T-helper 9 cell (primary cell): ENCODE measurements at regions not wholly inside any gene's neighbourhood (a gene's known extent, or its start where the extent isn't known, plus 50 kb on each side); places are given as distances from the start of the nearest gene placed in this dataset.

ENCODE experiments used
- DNase-seq: peaks from one replicate; pipeline ENCODE4 v3.0.0-alpha.2; 2020

DNA sequence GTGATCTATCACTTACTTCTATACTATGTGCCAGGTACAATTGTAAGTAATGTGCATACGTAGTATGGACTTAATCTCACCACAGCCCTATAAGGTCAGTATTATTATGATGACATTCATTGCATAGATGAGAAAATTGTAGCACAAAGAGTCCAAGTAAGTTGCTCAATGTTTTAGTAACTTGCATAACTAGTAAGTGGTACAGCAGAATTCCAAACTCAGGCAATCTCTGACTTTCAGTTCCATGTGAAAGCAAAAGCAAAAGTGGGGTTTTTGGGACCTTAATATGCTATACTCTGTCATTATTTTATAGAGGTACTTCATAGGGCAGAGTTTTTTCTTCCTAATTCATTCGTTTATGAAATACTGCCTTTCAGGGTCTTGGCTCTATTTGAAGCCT, 188.8 kb upstream of the VEGFC start:
- DNase-seq = no peak

DNA sequence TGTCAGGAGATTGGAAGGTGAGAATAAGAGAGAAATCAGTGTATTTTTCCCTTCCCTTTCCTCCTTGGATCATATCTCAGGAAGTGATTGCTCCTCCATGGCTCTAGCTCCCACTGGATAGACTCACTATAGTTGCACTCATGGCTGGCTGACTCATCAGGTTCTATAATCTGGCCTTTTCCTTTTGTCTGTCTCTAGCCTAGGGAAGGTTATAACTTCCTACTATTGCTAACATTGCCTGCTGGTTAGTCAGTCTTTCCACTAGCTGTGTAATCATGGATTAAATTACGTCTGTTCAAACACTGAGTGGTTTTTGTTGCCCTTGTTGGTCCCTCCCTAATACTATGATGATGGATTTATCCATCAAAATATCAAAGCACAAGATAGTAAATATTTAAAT, 195.5 kb upstream of the VEGFC start:
- DNase-seq = no peak

DNA sequence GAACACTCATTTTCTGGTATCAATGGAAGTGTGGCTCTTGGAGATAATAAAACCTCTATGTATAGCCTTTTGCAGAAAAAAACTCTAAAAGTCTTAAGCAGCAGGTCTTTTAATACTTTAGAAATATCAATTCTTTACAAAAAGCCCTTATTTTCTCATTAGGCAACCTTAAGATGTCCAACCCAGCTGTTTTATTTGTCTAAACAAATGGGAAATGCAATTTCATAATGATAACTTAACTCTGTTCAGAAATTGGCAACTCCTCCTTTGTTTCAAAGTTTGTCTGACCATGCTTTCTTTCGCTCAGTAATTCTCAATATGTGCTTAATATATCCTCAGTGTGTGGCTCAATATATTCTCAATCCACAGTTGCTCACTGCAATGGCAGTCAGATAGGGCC, 196.5 kb upstream of the VEGFC start:
- DNase-seq = no peak

DNA sequence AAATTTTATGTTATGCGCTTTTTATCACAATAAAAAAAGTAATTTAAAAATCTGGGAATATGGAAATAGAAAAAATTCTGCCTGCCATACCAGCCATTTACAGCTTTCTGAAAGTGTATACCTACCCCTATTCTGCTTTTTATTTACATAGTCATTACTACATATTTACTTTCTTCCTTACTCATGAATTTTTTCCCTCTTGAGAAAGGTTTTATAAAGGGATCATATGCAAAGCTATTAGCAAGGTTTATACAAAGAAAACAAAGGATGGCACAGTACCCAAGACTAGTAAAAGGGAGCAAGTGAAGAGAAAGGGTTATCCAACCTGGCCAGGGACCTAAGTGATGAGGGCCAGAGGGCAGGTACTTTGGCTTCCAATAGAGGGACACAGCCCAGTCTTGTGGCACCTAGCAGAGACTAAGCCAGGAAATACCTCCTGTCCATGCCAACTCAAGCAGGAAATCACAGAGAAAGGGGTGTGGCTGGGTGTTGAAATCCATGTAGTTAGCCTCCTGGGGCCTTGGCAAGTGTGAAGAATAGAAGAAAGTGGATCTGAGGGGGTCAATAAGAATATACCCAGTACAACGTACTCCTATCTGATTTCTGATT, 207.3 kb upstream of the VEGFC start:
- no peak for DNase-seq

DNA sequence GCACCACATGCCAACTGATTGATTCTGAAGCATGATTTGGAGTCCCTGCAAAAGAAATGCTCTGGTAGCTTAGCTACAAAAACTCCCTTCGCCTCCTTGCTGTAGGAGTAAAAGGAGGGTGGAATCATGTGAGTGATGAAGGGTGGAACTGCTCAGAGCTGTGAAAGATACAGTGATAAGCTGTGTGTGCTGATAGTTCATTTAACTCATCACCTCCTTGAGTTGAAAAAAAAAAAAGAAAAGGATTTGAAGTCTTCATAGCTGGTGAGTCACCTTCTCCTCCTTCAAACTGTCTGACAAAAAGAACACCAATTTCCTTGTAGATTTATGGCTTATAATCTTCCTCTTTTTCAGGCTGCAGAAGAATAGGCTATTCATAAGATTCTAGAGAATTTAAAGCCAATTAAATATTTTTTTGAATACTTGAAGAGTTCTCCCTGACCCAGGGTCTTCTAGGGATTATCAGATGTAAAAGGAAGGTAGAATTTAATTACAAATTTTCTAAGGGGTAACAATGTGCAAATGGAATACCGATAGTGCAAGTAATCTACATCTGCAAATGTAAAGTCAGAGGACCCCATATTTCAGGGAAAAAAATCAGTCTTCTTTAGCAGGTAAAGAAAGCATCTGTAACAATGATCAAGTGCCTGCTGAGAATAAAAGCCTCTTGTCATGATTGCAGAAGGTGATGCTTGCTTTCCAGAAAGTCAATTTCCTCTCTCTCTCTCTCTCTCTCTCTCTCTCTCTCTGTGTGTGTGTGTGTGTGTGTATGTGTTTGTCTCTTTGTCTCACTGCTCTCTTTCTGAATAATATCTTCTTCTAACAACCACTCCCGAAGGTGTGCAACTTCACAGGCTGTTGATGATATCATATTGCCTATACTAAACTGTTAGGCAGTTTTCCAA, 208.8 kb upstream of the VEGFC start:
- DNase-seq = no peak

DNA sequence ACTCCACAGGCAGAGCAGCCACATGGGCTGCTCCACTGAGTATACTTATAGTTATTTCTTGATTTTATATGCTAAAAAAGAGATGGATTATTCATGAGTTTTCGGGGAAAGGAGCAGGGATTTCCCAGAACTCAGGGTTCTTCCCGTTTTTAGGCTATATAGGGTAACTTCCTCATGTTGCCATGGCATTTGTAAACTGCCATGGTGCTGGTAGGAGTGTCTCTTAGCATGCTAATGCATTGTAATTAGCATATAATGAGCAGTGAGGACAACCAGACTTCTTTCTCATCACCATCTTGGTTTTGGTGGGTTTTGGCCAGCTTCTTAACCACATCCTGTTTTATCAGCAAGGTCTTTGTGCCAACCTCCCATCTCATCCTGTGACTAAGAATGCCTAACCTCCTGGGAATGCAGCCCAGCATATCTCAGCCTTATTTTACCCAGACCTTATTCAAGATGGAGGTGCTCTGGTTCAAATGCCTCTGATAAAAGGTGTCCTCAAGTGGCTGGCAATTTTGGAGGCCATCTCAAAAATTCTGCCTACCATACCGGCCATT, 213.0 kb upstream of the VEGFC start:
- DNase-seq = no peak

DNA sequence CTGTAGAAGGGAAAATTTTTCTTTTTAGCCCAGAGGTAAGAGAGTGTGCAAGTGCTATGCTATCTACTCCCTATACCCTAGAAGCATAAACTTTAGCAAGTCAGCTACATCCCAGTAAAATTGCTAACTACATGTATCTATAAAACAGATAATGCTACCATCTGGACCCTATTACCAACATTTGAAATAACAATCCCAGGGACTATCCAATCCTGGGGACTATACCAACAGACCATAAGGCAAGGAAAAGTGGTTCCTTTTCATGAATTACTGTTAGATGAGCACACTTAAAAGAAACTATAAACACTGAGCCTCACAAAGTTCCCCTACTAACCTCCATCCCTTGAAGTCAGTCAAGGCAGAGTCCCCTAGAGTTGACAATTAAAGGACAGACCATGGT, 213.6 kb upstream of the VEGFC start:
- no peak for DNase-seq

DNA sequence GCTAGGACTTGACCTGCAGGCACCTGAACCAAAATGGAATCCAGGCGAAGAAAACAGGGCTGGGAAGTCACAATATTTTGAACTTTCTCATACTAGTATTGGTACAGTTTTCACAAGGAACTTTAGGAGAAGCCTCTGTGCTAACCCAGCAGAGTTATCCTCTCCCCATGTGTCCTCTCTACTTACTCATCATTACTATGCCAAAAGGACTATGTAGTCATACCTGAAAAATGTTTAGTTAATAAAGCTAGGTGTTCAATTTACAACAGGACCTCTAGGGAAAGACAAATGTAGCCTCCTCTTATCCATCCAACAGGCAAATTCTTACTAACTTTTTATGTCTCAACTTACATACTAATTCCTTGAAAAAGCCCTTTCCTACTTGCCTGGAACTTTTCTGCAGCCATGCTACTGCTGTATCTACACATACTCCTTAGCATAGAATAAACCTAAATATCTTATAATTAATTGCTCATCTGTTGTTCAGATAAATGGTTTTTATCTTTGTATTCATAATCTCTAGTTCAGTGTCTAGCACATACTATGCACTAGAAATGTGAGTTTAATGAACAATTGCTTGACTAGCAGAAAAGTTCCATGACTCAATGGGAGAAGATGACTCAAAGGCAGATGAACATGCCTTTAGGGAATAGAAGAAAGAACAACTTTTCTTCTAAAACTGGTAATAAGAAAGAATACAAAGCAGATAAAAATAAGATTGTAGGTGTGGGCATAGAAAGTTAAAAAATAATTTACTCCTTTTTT, 215.5 kb upstream of the VEGFC start:
- DNase-seq = no peak

DNA sequence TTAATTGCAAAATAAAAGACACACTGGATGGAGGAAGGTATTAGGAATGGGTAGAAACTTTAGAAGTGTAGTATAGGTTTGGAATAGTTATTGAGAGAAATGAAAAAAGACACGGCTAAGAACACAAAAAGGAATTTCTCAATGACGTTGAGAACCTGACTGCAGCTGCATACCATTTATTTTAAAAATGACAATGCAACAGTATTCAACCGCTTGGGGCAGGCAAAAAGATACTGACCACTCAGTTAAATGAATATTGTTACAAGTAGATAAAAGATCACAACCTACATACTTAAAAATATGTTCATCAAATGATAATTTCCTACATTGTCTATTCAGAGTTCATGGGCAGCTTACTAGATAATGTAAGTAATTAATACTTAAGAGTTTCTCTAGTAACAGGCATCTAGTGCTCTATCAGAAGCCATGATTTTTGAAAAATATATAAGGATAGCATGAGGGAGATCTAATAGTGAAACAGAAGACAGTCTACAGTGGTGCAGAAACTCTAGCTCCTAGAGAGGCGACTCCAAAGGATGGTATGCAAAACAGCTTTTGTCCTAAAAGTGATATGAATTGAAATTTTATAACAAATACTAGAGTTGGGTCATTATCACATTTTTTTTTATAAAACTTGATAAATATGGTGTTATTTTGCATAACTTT, 216.2 kb upstream of the VEGFC start:
- no peak for DNase-seq

DNA sequence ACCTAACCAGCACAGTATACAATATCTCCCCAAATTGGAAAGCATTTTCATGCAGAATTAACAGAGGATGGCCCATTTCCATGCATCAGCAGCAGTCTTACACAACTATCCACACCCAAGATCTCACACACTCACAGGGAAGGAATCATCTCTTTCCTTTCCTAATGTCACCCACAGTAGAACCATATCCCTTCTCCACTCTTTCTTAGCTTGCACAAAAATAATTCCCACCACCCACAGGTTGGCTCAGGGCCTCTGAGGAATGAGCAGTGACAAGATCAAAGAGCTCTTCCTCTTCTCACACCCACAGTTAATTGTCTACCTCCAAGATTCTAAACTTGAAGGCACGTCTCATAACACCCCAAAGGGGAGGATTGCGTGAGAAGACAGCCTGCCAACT, 217.7 kb upstream of the VEGFC start:
- no peak for DNase-seq

DNA sequence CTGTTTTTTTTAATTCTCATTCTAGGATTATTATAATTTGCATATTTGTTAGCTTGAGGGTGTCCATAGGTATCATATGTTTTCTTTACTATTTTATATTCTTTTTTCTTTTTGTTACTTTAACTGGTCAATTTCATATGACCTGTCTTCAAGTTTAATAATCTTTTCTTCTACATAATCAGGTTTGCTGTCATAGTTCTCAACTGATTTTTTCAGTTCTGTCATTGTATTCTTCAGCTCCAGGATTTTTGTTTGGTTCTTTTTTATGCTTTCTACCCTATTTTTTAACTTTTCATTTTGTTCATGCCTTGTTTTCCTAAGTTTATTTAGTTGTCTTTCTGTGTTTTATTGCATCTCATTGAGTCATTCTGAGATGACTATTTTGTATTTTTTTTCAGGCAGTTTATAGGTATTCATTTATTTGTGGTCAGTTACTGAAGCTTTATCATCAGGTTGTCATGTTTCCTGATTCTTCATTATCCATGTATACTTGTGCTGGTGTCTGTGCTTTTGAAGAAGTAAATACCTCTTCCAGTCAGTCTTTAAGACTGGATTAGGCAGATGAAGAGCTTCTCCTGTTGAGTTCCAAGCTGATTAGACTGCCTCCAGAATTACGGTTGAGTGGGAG, 220.3 kb upstream of the VEGFC start:
- DNase-seq = no peak

DNA sequence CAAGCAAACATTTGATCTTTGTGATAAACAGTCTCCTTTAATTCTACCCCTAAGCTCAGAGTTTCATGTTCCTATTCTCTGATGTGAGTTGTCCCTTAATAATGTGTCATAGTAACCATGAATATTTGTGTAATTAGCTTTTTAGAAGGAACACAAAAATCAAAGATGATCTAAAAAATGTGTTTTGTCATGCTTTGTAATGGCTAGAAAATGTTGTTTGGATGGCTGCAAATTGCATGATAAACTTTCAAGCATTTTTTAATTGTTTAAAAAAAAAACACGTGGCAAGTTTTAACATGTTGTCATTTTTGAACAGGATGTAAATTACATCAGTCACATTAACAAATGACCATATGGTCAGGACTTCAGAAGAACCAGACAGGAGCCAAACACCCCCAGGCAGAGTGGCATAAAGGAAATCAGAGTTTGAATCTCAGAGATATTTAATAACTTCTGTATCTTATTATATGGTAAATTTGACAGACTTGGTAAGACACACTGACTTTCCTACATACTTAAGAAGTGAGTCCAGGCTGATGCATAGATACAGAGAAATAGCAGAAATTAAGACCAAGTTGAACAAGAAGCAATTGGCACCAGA, 223.9 kb upstream of the VEGFC start:
- no peak for DNase-seq

DNA sequence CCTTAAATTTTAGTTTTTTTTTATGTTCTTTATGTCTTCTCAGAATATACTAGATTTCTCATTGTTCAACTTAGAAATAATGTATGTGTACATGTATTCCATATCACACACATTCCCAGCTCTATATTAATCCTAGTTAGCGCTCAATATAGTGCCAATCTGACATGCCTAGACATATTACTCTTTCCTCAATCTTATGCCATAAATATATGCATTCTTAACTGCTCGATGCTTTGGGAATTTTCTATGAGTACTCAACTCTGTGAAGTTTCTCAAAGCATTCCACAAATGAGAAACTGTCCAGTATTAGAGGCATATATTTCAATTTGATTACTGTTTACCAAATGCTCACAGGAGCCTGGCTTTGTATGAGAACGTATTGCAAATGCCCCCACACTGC, 231.2 kb upstream of the VEGFC start:
- DNase-seq = no peak

DNA sequence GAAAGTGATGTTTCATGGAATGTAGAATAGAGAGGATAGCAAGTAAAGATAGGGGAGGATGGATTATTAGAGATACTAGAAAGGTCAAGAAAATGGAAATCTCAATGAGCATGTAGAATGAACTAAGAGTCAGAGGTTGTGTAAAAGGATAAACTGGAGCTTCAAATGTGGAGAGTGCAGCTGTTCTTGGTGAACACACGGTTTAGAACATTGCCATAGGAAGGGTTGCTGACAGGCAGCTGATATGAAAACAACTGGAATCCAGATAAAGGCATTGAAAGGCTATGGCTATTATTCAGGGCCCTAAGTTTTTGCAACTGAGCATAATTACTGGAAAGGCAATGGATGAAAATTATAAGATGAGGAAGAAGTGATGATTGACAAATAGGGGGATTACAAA, 239.6 kb upstream of the VEGFC start:
- no peak for DNase-seq

DNA sequence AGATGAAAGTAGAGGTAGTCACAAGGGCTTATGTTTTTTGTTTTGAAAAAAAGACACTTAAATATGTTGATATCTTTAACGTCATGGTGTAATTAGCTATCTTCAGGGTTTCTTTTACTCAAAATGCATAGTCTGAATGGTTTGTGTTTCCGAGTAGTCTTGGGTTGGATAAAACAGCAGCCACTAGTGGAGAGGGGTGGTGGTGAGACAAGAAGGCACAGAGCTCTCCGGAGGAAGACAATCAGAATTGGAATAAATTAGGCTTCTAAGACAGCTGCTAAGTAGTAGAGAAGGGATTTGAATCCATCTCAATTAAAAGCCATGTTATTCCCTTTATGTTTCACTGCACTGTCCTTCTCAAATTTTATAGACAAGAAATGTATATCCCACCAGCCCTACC, 240.4 kb upstream of the VEGFC start:
- no peak for DNase-seq

DNA sequence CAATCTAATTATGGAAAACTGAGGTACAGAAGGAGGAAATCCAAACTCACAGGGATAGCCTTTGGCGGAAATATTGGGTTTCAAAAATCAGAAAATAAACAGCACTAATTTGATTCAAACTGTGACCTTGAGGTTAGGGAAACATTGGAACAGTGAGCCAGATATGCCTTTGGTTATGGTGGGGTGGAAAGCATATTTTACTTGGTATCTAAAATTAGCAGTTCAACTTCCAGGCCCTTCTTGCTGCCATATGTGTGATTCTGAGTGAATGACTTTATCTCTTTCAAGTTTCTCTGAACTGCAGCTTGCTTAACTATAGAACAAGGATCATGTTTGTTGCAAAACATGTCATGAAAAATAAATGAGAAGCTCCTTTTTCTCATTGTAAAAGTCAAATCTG, 240.9 kb upstream of the VEGFC start:
- no peak for DNase-seq

DNA sequence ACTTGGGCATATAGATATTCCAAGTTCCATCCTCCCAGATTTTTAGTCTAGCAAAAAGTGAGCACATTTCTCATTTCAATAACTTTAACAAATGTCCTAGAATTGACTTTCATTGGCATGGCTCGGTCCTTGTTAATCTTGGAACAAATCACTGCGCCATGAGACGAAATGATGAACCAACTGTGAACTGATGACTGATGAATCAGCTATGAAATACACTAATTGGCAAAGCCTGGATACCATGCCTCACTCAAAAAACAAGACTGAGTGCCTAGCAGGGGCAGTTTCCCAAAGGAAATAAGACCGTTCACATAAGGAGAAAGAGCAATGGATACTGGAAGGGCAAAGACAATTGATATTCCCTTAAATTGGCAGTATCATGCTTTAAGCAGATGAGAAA, 248.6 kb upstream of the VEGFC start:
- no peak for DNase-seq

DNA sequence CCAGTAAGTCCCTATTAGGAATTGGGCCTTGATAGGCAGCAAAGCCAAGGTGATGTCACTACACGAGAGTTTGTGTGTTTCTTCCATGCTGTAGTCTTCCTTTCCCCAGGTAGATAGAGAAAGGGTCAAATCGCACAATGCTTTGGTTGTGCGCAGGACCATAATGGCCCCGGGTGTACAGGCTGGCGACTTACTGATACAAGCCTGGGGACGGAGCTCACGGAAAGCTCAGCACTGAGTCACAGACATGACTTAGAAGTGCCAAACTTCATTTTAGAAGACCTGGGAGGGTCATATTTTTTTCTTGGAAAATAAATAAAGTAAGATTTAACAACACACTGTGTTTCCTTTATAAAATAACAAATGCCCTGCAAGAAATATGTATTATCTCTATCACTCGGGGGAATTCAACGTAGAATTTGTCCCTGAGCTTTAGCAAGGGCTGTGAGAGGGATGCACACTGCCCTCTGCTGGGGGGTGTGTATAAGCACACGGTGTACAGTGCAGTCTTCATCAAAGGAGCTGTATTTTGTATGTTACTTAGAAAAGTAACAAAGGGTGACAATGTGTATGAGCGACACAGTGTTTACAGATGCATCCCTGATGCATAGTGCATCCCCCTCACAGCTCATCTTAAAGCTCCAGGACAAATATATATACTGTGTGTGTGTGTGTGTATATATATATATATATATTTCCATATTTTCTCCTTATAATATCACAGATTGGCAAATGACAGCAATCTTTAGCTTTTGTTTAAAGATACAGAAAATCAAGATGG, 254.5 kb upstream of the VEGFC start:
- DNase-seq = peak; percentile 39

DNA sequence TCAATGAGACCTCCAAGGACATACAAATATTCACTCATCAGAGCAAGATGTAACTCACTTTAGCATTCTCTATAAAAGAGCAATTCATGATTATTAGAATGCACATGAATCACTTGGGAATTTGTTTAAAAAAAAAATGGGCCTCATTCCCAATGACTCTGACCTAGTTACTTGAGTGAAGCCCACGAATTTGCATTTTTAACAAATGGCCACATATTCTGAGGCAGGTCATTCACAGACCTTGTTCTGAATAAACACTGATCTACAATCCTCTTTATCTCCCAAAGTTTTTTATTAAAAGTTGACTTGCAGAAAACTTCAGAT, 255.1 kb upstream of the VEGFC start:
- no peak for DNase-seq

DNA sequence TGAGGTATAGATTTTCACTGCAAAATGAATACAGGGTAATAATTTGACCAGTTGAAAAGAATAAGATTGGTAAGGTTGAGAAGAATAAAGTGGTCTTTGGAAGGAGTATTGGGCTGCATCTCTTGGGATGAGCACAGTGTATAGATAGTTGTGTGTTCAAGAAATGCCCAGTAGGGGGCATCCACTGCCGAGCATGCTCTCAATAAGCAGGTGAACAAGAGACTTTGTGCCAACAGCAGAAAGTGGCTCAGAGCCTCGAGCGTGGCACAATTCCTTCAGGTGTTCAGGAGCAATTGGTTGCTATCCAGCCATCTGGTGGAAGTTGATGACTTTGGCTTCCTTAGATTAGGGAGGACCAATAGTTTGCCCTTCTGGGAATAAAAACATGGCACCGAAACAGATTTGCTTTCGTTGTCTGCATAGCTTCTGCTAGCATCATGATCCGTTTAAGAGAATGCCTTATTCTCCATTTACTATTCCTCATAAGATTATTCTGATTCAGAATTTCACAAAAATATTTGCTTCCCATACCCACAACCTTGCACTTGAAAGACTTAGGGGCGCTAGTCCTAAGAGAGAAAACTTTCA, 258.1 kb upstream of the NEIL3 start:
- DNase-seq = no peak
